NCI-H128 (cell line): ENCODE measurements at regions not wholly inside any gene's neighbourhood (a gene's known extent, or its start where the extent isn't known, plus 50 kb on each side); places are given as distances from the start of the nearest gene placed in this dataset.

Source experiments
- DNase-seq: peaks from one replicate; lab custom pipeline; 2025; ENCODE audit not compliant: unreplicated experiment; lab: John Stamatoyannopoulos, UW

GRCh38 chr5:166172597-166172996 is 2118.8 kb upstream of the WWC1 start:
- DNase-seq: no peak

- no peak for DNase-seq
Measured at GRCh38 chr5:166178411-166179080, 2112.9 kb upstream of the WWC1 start.

GRCh38 chr5:166185185-166185584 is 2106.3 kb upstream of the WWC1 start:
- DNase-seq: no peak

GRCh38 chr5:166188501-166189325 is 2102.7 kb upstream of the WWC1 start:
- no peak for DNase-seq

- DNase-seq: no peak
Measured at GRCh38 chr5:166192696-166193095, 2098.7 kb upstream of the WWC1 start.

GRCh38 chr5:166195981-166196380 is 2095.5 kb upstream of the WWC1 start:
- no peak for DNase-seq

- no peak for DNase-seq
Measured at GRCh38 chr5:166200532-166200931, 2090.9 kb upstream of the WWC1 start.

GRCh38 chr5:166211640-166212039 is 2079.8 kb upstream of the WWC1 start:
- no peak for DNase-seq

GRCh38 chr5:166236327-166236726 is 2055.1 kb upstream of the WWC1 start:
- no peak for DNase-seq

- DNase-seq: no peak
Measured at GRCh38 chr5:166240705-166241104, 2050.7 kb upstream of the WWC1 start.

GRCh38 chr5:166245556-166245955 is 2045.9 kb upstream of the WWC1 start:
- DNase-seq: no peak

- DNase-seq: no peak
Measured at GRCh38 chr5:166251786-166252185, 2039.7 kb upstream of the WWC1 start.

- no peak for DNase-seq
Measured at GRCh38 chr5:166257661-166258060, 2033.8 kb upstream of the WWC1 start.

GRCh38 chr5:166262395-166262794 is 2029.0 kb upstream of the WWC1 start:
- DNase-seq: no peak

- DNase-seq: no peak
Measured at GRCh38 chr5:166267907-166268306, 2023.5 kb upstream of the WWC1 start.

- no peak for DNase-seq
Measured at GRCh38 chr5:166270712-166271111, 2020.7 kb upstream of the WWC1 start.

GRCh38 chr5:166276006-166276405 is 2015.4 kb upstream of the WWC1 start:
- no peak for DNase-seq

GRCh38 chr5:166279828-166280227 is 2011.6 kb upstream of the WWC1 start:
- no peak for DNase-seq

- DNase-seq: no peak
Measured at GRCh38 chr5:166281433-166281832, 2010.0 kb upstream of the WWC1 start.

GRCh38 chr5:166282939-166283338 is 2008.5 kb upstream of the WWC1 start:
- DNase-seq: no peak

GRCh38 chr5:166285361-166285760 is 2006.1 kb upstream of the WWC1 start:
- no peak for DNase-seq

GRCh38 chr5:166286832-166287231 is 2004.6 kb upstream of the WWC1 start:
- DNase-seq: no peak

GRCh38 chr5:166287866-166288265 is 2003.6 kb upstream of the WWC1 start:
- DNase-seq: no peak
